DOHH2 (cell line): ENCODE measurements at regions not wholly inside any gene's neighbourhood (a gene's known extent, or its start where the extent isn't known, plus 50 kb on each side); places are given as distances from the start of the nearest gene placed in this dataset.

ENCODE experiments used
- EZH2phosphoT487 ChIP-seq: fragments of 200-600 bp; sonication (generic); IDR thresholded peaks from 2 replicates; pipeline ENCODE4 v1.6.1; 2017; ENCODE audit warnings: borderline replicate concordance, mild to moderate bottlenecking, antibody characterized with exemption, low read length, moderate library complexity, mixed read lengths
- TF ChIP-seq, protein P1 (sequence below): fragments of 200-600 bp; sonication (generic); IDR thresholded peaks from one replicate; pipeline ENCODE4 v1.5.1; 2014; ENCODE audit warnings: antibody characterized with exemption, mild to moderate bottlenecking, low read depth, low read length; ENCODE audit not compliant: poor library complexity, severe bottlenecking

DNA sequence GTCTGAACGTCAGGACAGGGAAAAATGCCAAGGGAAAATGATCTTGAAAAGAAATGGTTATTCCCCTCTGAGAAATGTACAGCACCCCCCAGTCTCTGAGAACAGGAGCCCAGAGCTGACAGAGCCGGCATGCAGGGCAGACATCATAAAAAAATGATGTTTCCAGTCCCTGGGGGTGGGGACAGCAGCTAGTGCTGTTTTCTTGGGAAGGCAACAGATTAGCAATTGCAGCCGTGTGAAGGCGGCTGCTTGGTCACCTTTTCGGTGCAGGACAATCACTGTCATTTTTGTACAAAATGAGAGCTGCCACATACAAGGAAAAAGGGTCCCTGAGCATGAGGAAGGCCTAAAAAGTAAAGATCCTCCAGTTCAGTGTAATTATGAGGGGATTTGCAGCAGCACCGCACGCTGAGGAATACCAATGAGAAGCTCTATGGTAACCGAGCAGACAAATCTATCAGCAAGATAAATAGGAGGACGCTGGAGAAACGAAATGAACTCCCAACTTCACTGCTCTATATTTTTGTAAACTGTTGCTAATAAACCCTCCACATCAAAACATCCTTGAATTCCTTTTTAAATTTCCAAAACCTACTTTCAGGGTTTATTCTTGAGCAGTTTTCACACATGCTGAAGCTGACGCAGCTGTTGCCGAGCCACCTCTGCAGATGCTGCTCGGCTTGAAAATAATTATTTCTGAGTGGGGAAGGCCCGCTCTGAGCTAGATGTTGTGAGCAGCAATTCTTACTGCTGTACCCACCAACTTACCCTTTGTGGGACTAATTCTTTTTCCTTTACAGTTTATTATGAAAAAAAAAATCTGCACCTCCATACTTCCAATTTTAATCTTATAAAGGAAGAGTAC, 98.2 kb upstream of the NEBL start:
- TF ChIP-seq, protein P1, sequence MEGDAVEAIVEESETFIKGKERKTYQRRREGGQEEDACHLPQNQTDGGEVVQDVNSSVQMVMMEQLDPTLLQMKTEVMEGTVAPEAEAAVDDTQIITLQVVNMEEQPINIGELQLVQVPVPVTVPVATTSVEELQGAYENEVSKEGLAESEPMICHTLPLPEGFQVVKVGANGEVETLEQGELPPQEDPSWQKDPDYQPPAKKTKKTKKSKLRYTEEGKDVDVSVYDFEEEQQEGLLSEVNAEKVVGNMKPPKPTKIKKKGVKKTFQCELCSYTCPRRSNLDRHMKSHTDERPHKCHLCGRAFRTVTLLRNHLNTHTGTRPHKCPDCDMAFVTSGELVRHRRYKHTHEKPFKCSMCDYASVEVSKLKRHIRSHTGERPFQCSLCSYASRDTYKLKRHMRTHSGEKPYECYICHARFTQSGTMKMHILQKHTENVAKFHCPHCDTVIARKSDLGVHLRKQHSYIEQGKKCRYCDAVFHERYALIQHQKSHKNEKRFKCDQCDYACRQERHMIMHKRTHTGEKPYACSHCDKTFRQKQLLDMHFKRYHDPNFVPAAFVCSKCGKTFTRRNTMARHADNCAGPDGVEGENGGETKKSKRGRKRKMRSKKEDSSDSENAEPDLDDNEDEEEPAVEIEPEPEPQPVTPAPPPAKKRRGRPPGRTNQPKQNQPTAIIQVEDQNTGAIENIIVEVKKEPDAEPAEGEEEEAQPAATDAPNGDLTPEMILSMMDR = no peak
- no peak for TF ChIP-seq EZH2phosphoT487
